ENCODE measurements at regions not wholly inside any gene's neighbourhood (a gene's known extent, or its start where the extent isn't known, plus 50 kb on each side); places are given as distances from the start of the nearest gene placed in this dataset.
A peak's percentile ranks its signal among the peaks of the same experiment; 100 is the strongest.

GRCh38 chr1:217273866-217274265 lies 357.0 kb downstream of the GPATCH2 start:
- no peak for TF ChIP-seq CTCF (IDR thresholded peaks at IDR 0.05)
- DNase-seq (ENCODE audit: low spot score), result no peak
- ATAC-seq (ENCODE audit: low FRiP score), result no peak

- DNase-seq (ENCODE audit: low spot score), result no peak
- peak; percentile 46 for ATAC-seq (ENCODE audit: low FRiP score)
- no peak for TF ChIP-seq CTCF (IDR thresholded peaks at IDR 0.05)
These were observed 358.5 kb downstream of the GPATCH2 start for GRCh38 chr1:217272385-217272784.

GRCh38 chr1:217270101-217270500 lies 360.8 kb downstream of the GPATCH2 start:
- ATAC-seq (ENCODE audit: low FRiP score) (no peak), DNase-seq (ENCODE audit: low spot score) (no peak)
- TF ChIP-seq CTCF (IDR thresholded peaks at IDR 0.05), result no peak

- no peak for TF ChIP-seq CTCF (IDR thresholded peaks at IDR 0.05)
- no peak for ATAC-seq (ENCODE audit: low FRiP score)
- DNase-seq (ENCODE audit: low spot score), result no peak
These were observed 362.8 kb downstream of the GPATCH2 start for GRCh38 chr1:217268058-217268457.

GRCh38 chr1:217261636-217262035 lies 369.3 kb downstream of the GPATCH2 start:
- ATAC-seq (ENCODE audit: low FRiP score) (no peak), DNase-seq (ENCODE audit: low spot score) (no peak)
- TF ChIP-seq CTCF (IDR thresholded peaks at IDR 0.05), result no peak

- ATAC-seq (ENCODE audit: low FRiP score), result no peak
- no peak for TF ChIP-seq CTCF (IDR thresholded peaks at IDR 0.05)
- DNase-seq (ENCODE audit: low spot score), result no peak
These were observed 370.2 kb downstream of the GPATCH2 start for GRCh38 chr1:217260676-217261075.

- no peak for DNase-seq (ENCODE audit: low spot score)
- no peak for ATAC-seq (ENCODE audit: low FRiP score)
- TF ChIP-seq CTCF (IDR thresholded peaks at IDR 0.05), result no peak
These were observed 376.9 kb downstream of the GPATCH2 start for GRCh38 chr1:217253985-217254384.

Measured in omental fat pad (tissue), 3 donors.